Fibroblast of pulmonary artery (primary cell): ENCODE measurements at regions not wholly inside any gene's neighbourhood (a gene's known extent, or its start where the extent isn't known, plus 50 kb on each side); places are given as distances from the start of the nearest gene placed in this dataset.

Experiments used
- DNase-seq: peaks from one replicate; pipeline ENCODE4 v3.0.0-alpha.2; 2010; ENCODE audit warnings: low read depth
- H3K4me3 ChIP-seq: replicated peaks from 2 replicates; pipeline ENCODE4 v1.5.1; 2011; ENCODE audit warnings: low read depth, mild to moderate bottlenecking, control low read depth, low read length, moderate library complexity
- TF ChIP-seq, protein P1 (sequence below): IDR thresholded peaks from 2 replicates; pipeline ENCODE4 v1.5.1; 2011; ENCODE audit warnings: mild to moderate bottlenecking, control low read depth, low read length, inconsistent platforms; ENCODE audit errors: missing control alignments

DNA sequence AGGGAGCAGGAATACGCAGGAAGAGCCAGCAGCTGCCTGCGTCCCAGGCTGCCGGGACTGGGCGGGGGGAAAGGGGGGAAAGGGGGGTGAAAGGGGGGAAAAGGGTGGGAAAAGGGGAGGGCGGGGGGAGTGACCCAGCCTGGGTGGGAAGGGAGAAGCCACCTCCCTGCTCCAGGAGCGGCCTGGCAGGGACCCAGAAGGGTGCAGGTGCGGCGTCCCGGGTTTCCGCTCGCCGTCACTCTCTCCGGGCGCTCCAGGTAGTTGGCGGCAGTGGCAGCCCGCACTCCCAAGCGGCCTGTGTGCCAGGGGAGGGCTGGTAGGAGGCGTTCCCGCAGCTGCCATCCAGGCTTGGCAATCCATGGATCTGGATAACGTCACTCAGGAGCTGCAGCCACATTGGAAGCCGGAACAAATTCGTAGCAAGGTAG lies 141.0 kb upstream of the NGF start:
- TF ChIP-seq, protein P1, sequence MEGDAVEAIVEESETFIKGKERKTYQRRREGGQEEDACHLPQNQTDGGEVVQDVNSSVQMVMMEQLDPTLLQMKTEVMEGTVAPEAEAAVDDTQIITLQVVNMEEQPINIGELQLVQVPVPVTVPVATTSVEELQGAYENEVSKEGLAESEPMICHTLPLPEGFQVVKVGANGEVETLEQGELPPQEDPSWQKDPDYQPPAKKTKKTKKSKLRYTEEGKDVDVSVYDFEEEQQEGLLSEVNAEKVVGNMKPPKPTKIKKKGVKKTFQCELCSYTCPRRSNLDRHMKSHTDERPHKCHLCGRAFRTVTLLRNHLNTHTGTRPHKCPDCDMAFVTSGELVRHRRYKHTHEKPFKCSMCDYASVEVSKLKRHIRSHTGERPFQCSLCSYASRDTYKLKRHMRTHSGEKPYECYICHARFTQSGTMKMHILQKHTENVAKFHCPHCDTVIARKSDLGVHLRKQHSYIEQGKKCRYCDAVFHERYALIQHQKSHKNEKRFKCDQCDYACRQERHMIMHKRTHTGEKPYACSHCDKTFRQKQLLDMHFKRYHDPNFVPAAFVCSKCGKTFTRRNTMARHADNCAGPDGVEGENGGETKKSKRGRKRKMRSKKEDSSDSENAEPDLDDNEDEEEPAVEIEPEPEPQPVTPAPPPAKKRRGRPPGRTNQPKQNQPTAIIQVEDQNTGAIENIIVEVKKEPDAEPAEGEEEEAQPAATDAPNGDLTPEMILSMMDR: no peak
- no peak overlapping the region for H3K4me3 ChIP-seq

DNA sequence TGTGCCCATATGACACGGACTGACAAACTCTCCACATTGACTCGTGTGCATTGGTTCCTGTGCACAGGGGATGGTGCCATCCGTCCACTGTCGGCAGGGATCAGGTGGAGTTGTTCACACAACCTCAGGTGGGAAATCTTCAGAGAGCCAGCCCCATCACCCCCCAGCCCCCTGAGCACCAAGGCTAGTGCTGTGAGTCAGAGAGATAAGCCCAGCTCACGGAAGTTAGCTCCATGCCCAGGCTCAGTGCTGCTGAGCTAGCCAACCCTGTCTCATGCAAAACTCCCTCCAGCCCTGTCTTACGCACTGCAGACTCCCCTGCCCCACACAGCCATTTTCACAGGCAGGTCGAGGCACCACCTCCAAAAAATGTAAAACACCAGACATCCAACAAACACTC lies 139.0 kb upstream of the NGF start:
- no peak overlapping the region for H3K4me3 ChIP-seq
- TF ChIP-seq, protein P1: no peak
- no peak for DNase-seq

More for the DNA sequence above, 141.0 kb upstream of the NGF start:
- no peak for DNase-seq

DNA sequence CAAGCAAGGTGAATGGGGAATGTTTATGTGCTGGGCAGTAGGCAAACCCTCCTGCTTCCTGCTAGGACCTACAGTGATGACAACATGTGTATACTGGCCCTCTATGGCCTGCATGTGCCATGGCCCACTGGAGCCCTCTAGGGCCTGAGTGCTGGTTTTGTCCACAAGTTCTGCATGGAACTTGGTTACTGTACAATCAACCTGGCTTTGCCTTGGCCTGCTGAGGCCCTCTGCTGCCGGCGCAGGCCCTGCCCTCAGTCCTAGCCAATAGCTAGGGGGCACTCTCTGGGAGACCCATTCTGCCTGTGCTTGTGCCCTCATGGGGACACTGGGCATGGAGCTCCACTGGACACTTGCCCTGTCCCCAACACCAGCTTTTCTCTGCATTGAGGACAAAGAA lies 138.6 kb upstream of the NGF start:
- TF ChIP-seq, protein P1: no peak
- no peak overlapping the region for H3K4me3 ChIP-seq
- no peak for DNase-seq

DNA sequence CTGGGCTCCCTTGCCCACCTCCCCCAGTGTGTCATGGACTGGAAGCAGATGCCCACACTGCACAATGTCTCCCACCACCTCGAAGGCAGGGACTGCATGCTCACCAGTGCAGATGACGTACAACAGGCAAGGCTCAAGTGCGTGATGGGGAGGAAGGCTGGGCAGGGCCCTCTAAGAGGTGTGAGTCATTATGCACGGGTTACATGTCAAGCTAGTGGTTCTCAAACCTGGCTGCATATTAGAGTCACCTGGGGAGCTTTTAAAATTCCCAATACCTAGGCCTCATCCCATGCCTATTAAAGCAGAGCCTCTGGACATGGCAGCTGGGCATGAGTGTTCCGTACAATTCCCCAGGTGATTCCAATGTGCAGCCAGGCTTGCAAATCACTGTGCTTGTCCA lies 137.9 kb upstream of the NGF start:
- DNase-seq: no peak
- no peak overlapping the region for H3K4me3 ChIP-seq
- TF ChIP-seq, protein P1: no peak

DNA sequence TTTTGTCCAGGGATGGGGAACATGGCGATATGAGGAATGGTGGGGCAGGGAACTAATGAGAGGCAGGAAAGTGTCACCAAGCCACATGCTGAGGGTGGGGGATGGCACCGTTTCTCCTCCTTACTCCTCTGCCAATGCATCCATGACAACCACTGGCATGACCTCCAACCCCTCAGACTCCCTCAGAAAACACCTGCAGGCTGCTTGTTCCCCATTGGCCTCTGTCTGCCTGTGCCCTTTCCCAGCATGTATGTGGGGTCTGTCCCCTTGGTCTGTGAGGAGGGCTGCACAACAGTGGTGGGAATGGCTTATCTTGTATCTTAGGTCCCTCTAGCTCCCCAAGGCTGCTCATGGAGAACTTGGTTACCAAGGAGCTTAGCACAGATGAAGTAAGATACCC lies 137.2 kb upstream of the NGF start:
- no peak for DNase-seq
- no peak overlapping the region for H3K4me3 ChIP-seq
- TF ChIP-seq, protein P1: no peak

DNA sequence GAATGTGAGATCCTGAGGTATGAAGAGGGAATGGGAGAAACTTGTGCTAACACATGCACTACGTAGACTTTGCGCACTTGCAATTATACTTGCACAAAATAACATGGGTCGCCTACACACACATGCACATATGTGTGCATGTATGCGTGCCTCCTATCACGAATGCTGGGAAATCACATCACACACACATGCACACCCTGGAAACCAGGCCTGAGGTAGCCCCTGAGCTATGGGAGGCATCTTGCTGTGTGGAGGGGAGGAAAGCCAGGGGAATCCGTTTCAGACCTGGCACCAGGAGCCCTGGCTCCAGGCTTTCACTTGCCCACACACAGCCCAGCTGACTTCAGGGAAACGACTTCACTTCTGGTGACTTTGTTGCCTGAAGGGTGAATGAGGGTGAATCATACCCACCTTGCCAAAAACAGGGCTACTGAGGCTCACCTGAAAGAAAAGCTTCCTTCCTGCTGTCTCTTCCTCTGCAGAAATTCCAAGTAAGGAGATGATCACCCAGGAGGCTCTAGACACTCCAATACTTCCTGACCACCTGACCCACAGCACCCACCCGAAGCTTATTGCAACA lies 136.0 kb upstream of the NGF start:
- no peak for DNase-seq
- no peak overlapping the region for H3K4me3 ChIP-seq
- TF ChIP-seq, protein P1: no peak

DNA sequence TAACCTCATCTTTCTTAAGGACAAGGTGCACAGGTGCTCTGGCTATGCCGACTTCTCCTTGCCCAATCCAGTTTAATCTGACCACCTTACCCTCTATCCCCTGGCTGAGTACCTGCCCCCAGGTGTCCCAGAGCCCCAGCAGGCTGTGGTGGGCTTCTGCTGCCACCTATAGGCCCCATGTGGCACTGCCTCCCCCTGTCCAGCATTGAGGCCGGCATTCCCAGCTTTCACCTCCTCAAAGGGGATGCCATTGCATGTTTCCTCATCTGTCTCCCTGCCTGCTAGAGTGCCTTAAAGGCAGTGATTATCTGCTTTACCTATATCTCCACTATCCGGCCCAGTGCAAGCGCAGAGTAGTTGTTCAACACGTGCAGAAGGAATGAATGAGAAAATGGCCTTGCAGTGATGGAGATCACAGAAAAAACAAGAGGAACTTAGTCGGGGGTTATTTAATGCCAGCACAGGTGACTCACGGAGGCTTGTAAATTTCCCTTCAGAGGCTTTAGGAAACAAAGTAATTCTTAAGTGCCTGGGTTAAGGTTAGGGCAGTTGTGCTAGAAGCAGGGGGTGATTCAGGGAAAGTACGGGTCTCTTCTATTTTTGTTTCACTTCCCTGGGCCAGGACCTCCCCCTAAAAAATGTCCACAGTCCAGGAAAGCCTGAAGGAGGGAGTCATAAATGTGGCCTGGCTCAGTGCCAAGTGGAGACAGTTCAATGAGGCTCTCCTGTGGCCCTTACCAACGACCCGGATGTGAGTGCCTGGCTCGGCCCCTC lies 131.8 kb upstream of the NGF start:
- TF ChIP-seq, protein P1: peak; percentile 99

More for the DNA sequence above, 131.8 kb upstream of the NGF start:
- no peak overlapping the region for H3K4me3 ChIP-seq
- DNase-seq: peak; percentile 61
